GM23338 (cell line): ENCODE measurements at regions not wholly inside any gene's neighbourhood (a gene's known extent, or its start where the extent isn't known, plus 50 kb on each side); places are given as distances from the start of the nearest gene placed in this dataset.

Experiments
- ATAC-seq: fragments of 200-7000 bp; cut with Tn5 transposase; 3 replicates; pipeline ENCODE4 v1.9.1; 2020
- DNase-seq: peaks from one replicate; pipeline ENCODE4 v3.0.0-alpha.2; 2015; ENCODE audit warnings: low spot score
- H2AFZ ChIP-seq: fragments of 200-600 bp; sonication (generic); 2 replicates; pipeline ENCODE4 v1.8.0; 2016; ENCODE audit warnings: antibody characterized with exemption, mild to moderate bottlenecking, moderate library complexity
- H3F3A ChIP-seq: fragments of 200-600 bp; sonication (generic); replicated peaks from 2 replicates; pipeline ENCODE4 v1.8.0; 2017; ENCODE audit warnings: antibody characterized with exemption, mixed run types, low read depth
- H3K27ac ChIP-seq: fragments of 200-600 bp; sonication (generic); 2 replicates; pipeline ENCODE4 v1.6.1; 2016; ENCODE audit warnings: low read depth
- H3K27me3 ChIP-seq: fragments of 200-600 bp; sonication (generic); 2 replicates; pipeline ENCODE4 v1.8.0; 2016; ENCODE audit warnings: mild to moderate bottlenecking, mixed run types, moderate library complexity; ENCODE audit not compliant: insufficient read depth
- H3K36me3 ChIP-seq: fragments of 200-600 bp; sonication (generic); 2 replicates; pipeline ENCODE4 v1.8.0; 2016; ENCODE audit warnings: mild to moderate bottlenecking; ENCODE audit not compliant: insufficient read depth
- H3K4me1 ChIP-seq: fragments of 200-600 bp; sonication (generic); 2 replicates; pipeline ENCODE4 v1.8.0; 2016; ENCODE audit warnings: mild to moderate bottlenecking, moderate library complexity; ENCODE audit not compliant: insufficient read depth
- H3K4me2 ChIP-seq: fragments of 200-600 bp; sonication (generic); 2 replicates; pipeline ENCODE4 v1.7.1; 2017; ENCODE audit warnings: mixed run types
- H3K4me3 ChIP-seq: fragments of 200-600 bp; sonication (generic); 2 replicates; pipeline ENCODE4 v1.6.1; 2016; ENCODE audit warnings: mixed run types
- H3K79me2 ChIP-seq: fragments of 200-600 bp; sonication (generic); replicated peaks from 2 replicates; pipeline ENCODE4 v1.8.0; 2017; ENCODE audit warnings: mild to moderate bottlenecking; ENCODE audit not compliant: insufficient read depth
- H3K9me2 ChIP-seq: fragments of 200-600 bp; sonication (generic); 2 replicates; pipeline ENCODE4 v1.8.0; 2017; ENCODE audit not compliant: insufficient read depth
- H4K20me1 ChIP-seq: fragments of 200-600 bp; sonication (generic); replicated peaks from 2 replicates; pipeline ENCODE4 v1.8.0; 2017; ENCODE audit warnings: mild to moderate bottlenecking; ENCODE audit not compliant: insufficient read depth
- H3K27ac Mint-ChIP-seq: 2 replicates; pipeline ENCODE4 v1.8.0; 2020; ENCODE audit warnings: inconsistent platforms, mild to moderate bottlenecking, moderate library complexity, mixed read lengths
- H3K27me3 Mint-ChIP-seq: 3 replicates; pipeline ENCODE4 v1.8.0; 2022; ENCODE audit warnings: low read depth, mild to moderate bottlenecking, moderate library complexity, mixed read lengths, inconsistent platforms; ENCODE audit not compliant: insufficient read depth, poor library complexity
- H3K36me3 Mint-ChIP-seq: 3 replicates; pipeline ENCODE4 v1.8.0; 2021; ENCODE audit warnings: low read depth, mild to moderate bottlenecking, inconsistent platforms, moderate library complexity, mixed read lengths
- H3K4me1 Mint-ChIP-seq: 3 replicates; pipeline ENCODE4 v1.8.0; 2020; ENCODE audit warnings: mild to moderate bottlenecking, inconsistent platforms, mixed read lengths
- H3K4me3 Mint-ChIP-seq: 3 replicates; pipeline ENCODE4 v1.8.0; 2021; ENCODE audit warnings: moderate library complexity, mild to moderate bottlenecking, inconsistent platforms, mixed read lengths
- H3K9me3 Mint-ChIP-seq: 3 replicates; pipeline ENCODE4 v1.8.0; 2020; ENCODE audit warnings: moderate library complexity, mild to moderate bottlenecking, inconsistent platforms, mixed read lengths
- CREB1 ChIP-seq: fragments of 250-450 bp; sonication (Bioruptor Pico); IDR thresholded peaks from 2 replicates; pipeline ENCODE4 v1.5.0; 2020; ENCODE audit warnings: low read depth, mild to moderate bottlenecking, moderate library complexity
- ETS1 ChIP-seq: IDR thresholded peaks from 2 replicates; pipeline ENCODE4 v1.6.1; 2016; ENCODE audit warnings: antibody characterized with exemption
- EZH2 ChIP-seq: fragments of 200-600 bp; sonication (generic); IDR thresholded peaks from one replicate; pipeline ENCODE4 v1.8.0; 2017; ENCODE audit warnings: antibody characterized with exemption, mild to moderate bottlenecking, low read depth; ENCODE audit not compliant: unreplicated experiment
- EZH2phosphoT487 ChIP-seq: fragments of 200-600 bp; sonication (generic); IDR thresholded peaks from one replicate; pipeline ENCODE4 v1.8.1; 2018; ENCODE audit warnings: antibody characterized with exemption; ENCODE audit not compliant: unreplicated experiment
- JUNB ChIP-seq: IDR thresholded peaks from one replicate; pipeline ENCODE4 v1.6.1; 2016; ENCODE audit warnings: antibody characterized with exemption; ENCODE audit not compliant: unreplicated experiment
- NANOG ChIP-seq: IDR thresholded peaks from 2 replicates; pipeline ENCODE4 v1.6.1; 2016; ENCODE audit warnings: antibody characterized with exemption, borderline replicate concordance
- POLR2AphosphoS5 ChIP-seq: IDR thresholded peaks from 2 replicates; pipeline ENCODE4 v1.6.1; 2016; ENCODE audit warnings: antibody characterized with exemption, low read depth
- REST ChIP-seq: IDR thresholded peaks from one replicate; pipeline ENCODE4 v1.6.1; 2018; ENCODE audit warnings: antibody characterized with exemption; ENCODE audit not compliant: unreplicated experiment
- STAT1 ChIP-seq: IDR thresholded peaks from one replicate; pipeline ENCODE4 v1.6.1; 2016; ENCODE audit warnings: antibody characterized with exemption; ENCODE audit not compliant: unreplicated experiment
- ZNF331 ChIP-seq: fragments of 250-450 bp; sonication (Bioruptor Pico); IDR thresholded peaks from 2 replicates; pipeline ENCODE4 v1.5.0; 2020; ENCODE audit warnings: low read depth, mild to moderate bottlenecking, moderate library complexity
- ZNF462 ChIP-seq: fragments of 250-450 bp; sonication (Bioruptor Pico); IDR thresholded peaks from 2 replicates; pipeline ENCODE4 v1.5.0; 2020; ENCODE audit warnings: mild to moderate bottlenecking, moderate library complexity
- TF ChIP-seq, protein P1 (sequence below), 2 experiments: fragments of 200-600 bp in 1 of 2; sonication (generic) in 1 of 2; conservative IDR thresholded peaks; 2 replicates each; pipeline versions ENCODE4 v1.5.1 to v1.6.1; 2016 to 2017; ENCODE audit warnings: antibody characterized with exemption in 2 of 2, low read depth in 2 of 2, mild to moderate bottlenecking in 2 of 2, moderate library complexity in 1 of 2

- ATAC-seq (no peak), DNase-seq (no peak)
- no peak overlapping the region for H3K27ac Mint-ChIP-seq
These were observed 72.2 kb upstream of the SFMBT2 start for GRCh38 chr10:7482992-7483391.

More at GRCh38 chr10:7482992-7483391, 72.2 kb upstream of the SFMBT2 start:
- peaks cover 9% of the 10 kb centered on the region for H3K4me1 ChIP-seq
- no peak overlapping the region for H3K4me3 ChIP-seq
- H3F3A ChIP-seq: no peaks in the 10 kb centered on the region
- no peaks in the 10 kb centered on the region for H3K79me2 ChIP-seq
- Mint-ChIP-seq H3K4me1 (peaks cover 28% of the 10 kb centered on the region), H3K27me3 (peaks cover 7% of the 10 kb centered on the region), H3K9me3 (no peaks in the 10 kb centered on the region), H3K4me3 (no peak overlapping the region), H3K36me3 (no peaks in the 10 kb centered on the region)
- H4K20me1 ChIP-seq: no peaks in the 10 kb centered on the region
- no peak overlapping the region for H3K4me2 ChIP-seq
- H3K27ac ChIP-seq: no peak overlapping the region
- H3K9me2 ChIP-seq: no peaks in the 10 kb centered on the region
- H3K36me3 ChIP-seq: no peaks in the 10 kb centered on the region
- no peaks in the 10 kb centered on the region for H3K27me3 ChIP-seq
- H2AFZ ChIP-seq: no peak overlapping the region
- TF ChIP-seq ZNF331: no peak
- TF ChIP-seq ETS1: no peak
- no peak for TF ChIP-seq REST
- TF ChIP-seq POLR2AphosphoS5: no peak
- TF ChIP-seq CREB1 (CRISPR knock-in tag): no peak
- TF ChIP-seq STAT1: no peak
- no peak for TF ChIP-seq NANOG
- TF ChIP-seq EZH2: no peak
- TF ChIP-seq EZH2phosphoT487: no peak
- TF ChIP-seq ZNF462 (CRISPR knock-in tag): no peak
- TF ChIP-seq JUNB: no peak
- TF ChIP-seq, protein P1, sequence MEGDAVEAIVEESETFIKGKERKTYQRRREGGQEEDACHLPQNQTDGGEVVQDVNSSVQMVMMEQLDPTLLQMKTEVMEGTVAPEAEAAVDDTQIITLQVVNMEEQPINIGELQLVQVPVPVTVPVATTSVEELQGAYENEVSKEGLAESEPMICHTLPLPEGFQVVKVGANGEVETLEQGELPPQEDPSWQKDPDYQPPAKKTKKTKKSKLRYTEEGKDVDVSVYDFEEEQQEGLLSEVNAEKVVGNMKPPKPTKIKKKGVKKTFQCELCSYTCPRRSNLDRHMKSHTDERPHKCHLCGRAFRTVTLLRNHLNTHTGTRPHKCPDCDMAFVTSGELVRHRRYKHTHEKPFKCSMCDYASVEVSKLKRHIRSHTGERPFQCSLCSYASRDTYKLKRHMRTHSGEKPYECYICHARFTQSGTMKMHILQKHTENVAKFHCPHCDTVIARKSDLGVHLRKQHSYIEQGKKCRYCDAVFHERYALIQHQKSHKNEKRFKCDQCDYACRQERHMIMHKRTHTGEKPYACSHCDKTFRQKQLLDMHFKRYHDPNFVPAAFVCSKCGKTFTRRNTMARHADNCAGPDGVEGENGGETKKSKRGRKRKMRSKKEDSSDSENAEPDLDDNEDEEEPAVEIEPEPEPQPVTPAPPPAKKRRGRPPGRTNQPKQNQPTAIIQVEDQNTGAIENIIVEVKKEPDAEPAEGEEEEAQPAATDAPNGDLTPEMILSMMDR (conservative IDR thresholded peaks at IDR 0.05; ENCODE audit: low read depth in 2 of 2): no peak
